Gastroesophageal sphincter (tissue), 3 donors: ENCODE measurements at regions not wholly inside any gene's neighbourhood (a gene's known extent, or its start where the extent isn't known, plus 50 kb on each side); places are given as distances from the start of the nearest gene placed in this dataset.

ENCODE experiments used
- EP300 ChIP-seq: sonication (generic); formaldehyde crosslinking; IDR thresholded peaks from one replicate; pipeline ENCODE4 v1.6.1; 2017; ENCODE audit warnings: antibody characterized with exemption, mild to moderate bottlenecking
- POLR2A ChIP-seq, 2 donors: fragments of 450-650 bp; IDR thresholded peaks; one replicate each; pipeline ENCODE4 v1.6.1; 2017; ENCODE audit warnings: antibody characterized with exemption in 2 of 2, mild to moderate bottlenecking in 2 of 2, moderate library complexity in 1 of 2
- TF ChIP-seq, protein P1 (sequence below), 4 experiments: fragments of 200-600 bp in 2 of 4; fragments of 450-650 bp in 2 of 4; sonication (generic) in 1 of 4; IDR thresholded peaks; one replicate each; pipeline ENCODE4 v1.5.1; 2017 to 2019; ENCODE audit warnings: antibody characterized with exemption in 4 of 4, mild to moderate bottlenecking in 2 of 4, moderate library complexity in 2 of 4

DNA sequence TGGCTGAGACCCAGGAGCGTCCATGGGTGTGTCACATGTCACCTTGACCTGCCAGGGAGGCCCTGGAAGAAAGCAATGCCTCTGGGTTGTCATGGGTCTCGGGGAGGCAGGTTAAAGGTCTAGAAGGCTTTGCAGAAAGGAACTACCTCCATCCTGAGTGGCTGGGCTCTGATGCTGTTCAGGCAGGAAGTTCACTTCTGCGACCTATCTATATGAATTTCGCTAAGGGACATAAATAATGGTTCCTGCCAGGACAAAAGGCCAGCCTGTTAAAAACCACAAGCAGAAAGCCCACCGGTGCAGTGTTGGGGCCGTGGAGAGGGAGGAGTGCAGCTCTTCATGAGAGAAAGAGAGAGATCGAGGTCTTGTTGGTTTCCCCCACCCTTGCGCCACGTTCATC, 182.9 kb downstream of the PTPN20 start:
- no peak for TF ChIP-seq POLR2A (IDR thresholded peaks at IDR 0.05)
- TF ChIP-seq, protein P1, sequence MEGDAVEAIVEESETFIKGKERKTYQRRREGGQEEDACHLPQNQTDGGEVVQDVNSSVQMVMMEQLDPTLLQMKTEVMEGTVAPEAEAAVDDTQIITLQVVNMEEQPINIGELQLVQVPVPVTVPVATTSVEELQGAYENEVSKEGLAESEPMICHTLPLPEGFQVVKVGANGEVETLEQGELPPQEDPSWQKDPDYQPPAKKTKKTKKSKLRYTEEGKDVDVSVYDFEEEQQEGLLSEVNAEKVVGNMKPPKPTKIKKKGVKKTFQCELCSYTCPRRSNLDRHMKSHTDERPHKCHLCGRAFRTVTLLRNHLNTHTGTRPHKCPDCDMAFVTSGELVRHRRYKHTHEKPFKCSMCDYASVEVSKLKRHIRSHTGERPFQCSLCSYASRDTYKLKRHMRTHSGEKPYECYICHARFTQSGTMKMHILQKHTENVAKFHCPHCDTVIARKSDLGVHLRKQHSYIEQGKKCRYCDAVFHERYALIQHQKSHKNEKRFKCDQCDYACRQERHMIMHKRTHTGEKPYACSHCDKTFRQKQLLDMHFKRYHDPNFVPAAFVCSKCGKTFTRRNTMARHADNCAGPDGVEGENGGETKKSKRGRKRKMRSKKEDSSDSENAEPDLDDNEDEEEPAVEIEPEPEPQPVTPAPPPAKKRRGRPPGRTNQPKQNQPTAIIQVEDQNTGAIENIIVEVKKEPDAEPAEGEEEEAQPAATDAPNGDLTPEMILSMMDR (IDR thresholded peaks at IDR 0.05) = no peak
- TF ChIP-seq EP300 = no peak
